ENCODE measurements at regions not wholly inside any gene's neighbourhood (a gene's known extent, or its start where the extent isn't known, plus 50 kb on each side); places are given as distances from the start of the nearest gene placed in this dataset.

- whole genome bisulfite sequencing, 3 donors = 65 to 79% (median 72%) methylated on average over 2 to 3 of the region's 3 CpGs
- intact Hi-C loops (cut with DNase I) = no loop called here
- Histone ChIP-seq H3K27me3 (ENCODE audit: insufficient read depth in 3 of 3, low read length in 2 of 3) (no peaks in the 10 kb centered on the region), H3K36me3 (ENCODE audit: insufficient read depth in 1 of 2, low read depth in 1 of 2) (no peaks in the 10 kb centered on the region), H3K27ac (no peak overlapping the region), H3K4me1 (no peaks in the 10 kb centered on the region), H3K9me3 (no peaks in the 10 kb centered on the region), H3K4me3 (no peak overlapping the region)
- DNase-seq (no peak), ATAC-seq (no peak)
- TF ChIP-seq, protein P1, sequence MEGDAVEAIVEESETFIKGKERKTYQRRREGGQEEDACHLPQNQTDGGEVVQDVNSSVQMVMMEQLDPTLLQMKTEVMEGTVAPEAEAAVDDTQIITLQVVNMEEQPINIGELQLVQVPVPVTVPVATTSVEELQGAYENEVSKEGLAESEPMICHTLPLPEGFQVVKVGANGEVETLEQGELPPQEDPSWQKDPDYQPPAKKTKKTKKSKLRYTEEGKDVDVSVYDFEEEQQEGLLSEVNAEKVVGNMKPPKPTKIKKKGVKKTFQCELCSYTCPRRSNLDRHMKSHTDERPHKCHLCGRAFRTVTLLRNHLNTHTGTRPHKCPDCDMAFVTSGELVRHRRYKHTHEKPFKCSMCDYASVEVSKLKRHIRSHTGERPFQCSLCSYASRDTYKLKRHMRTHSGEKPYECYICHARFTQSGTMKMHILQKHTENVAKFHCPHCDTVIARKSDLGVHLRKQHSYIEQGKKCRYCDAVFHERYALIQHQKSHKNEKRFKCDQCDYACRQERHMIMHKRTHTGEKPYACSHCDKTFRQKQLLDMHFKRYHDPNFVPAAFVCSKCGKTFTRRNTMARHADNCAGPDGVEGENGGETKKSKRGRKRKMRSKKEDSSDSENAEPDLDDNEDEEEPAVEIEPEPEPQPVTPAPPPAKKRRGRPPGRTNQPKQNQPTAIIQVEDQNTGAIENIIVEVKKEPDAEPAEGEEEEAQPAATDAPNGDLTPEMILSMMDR (IDR thresholded peaks at IDR 0.05) = no peak
These were observed 424.1 kb downstream of the PRR32 start for GRCh38 chrX:127243654-127244053.

DNA sequence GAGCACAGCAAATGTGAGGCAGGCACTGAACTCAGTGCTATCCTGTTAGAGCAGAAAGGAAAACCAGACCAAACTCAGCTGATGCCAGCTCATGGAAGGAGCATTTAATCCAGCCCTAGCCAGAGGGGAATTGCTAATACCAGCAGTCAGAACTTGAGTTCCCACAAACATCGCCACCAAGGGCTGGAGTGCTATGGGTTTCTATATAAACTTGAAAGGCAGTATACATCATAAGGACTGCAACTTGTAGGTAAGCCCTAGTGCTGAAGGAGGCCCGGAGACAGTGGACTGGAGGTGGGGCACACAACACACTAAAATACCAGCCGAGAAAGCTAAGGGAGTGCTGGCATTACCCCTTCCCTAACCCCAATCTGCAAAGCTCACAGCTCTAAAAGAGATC, 440.2 kb downstream of the PRR32 start:
- no peak for DNase-seq
- Histone ChIP-seq H3K9me3 (no peaks in the 10 kb centered on the region), H3K4me3 (no peak overlapping the region), H3K4me1 (no peaks in the 10 kb centered on the region), H3K36me3 (ENCODE audit: insufficient read depth in 1 of 2, low read depth in 1 of 2) (no peaks in the 10 kb centered on the region), H3K27ac (no peak overlapping the region), H3K27me3 (ENCODE audit: insufficient read depth in 3 of 3, low read length in 2 of 3) (no peaks in the 10 kb centered on the region)
- no peak for ATAC-seq
- intact Hi-C loops (cut with DNase I) = no loop called here
- 80 to 87% (median 83%) methylated on average over 3 of the region's 3 CpGs for WGBS, 3 donors
- TF ChIP-seq, protein P1 (IDR thresholded peaks at IDR 0.05) = no peak

DNA sequence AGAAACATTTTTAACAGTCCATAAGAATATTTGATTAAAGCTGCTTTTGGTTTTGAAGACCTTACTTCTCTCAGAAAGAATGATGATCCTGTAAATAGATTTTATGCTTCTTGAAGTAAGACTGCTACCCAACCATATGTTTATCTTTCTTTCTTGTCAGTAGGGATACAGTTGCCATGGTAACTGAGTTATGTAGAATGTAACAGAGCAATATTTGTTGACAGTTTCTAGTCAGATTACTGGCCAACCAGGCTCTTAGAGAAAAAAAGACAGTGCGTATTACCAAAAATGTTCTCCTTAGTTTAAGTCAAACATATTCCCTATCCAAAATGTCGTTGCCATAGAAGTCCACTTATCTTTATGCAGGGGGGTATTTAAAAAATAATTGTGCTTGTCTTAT, 456.8 kb downstream of the PRR32 start:
- Histone ChIP-seq H3K27me3 (ENCODE audit: insufficient read depth in 3 of 3, low read length in 2 of 3) (no peaks in the 10 kb centered on the region), H3K36me3 (ENCODE audit: insufficient read depth in 1 of 2, low read depth in 1 of 2) (no peaks in the 10 kb centered on the region), H3K4me3 (no peak overlapping the region), H3K9me3 (no peaks in the 10 kb centered on the region), H3K4me1 (no peaks in the 10 kb centered on the region), H3K27ac (no peak overlapping the region)
- intact Hi-C loops (cut with DNase I) = no loop called here
- ATAC-seq (no peak), DNase-seq (no peak)
- TF ChIP-seq, protein P1 (IDR thresholded peaks at IDR 0.05) = no peak
- WGBS, 3 donors = 57 to 71% (median 63%) methylated on average over 2 of the region's 2 CpGs

GRCh38 chrX:127300511-127300910, 481.0 kb downstream of the PRR32 start:
- TF ChIP-seq, protein P1 (IDR thresholded peaks at IDR 0.05) = no peak
- DNase-seq (no peak), ATAC-seq (no peak)
- Histone ChIP-seq H3K27ac (no peak overlapping the region), H3K36me3 (ENCODE audit: insufficient read depth in 1 of 2, low read depth in 1 of 2) (no peaks in the 10 kb centered on the region), H3K4me1 (no peaks in the 10 kb centered on the region), H3K27me3 (ENCODE audit: insufficient read depth in 3 of 3, low read length in 2 of 3) (no peaks in the 10 kb centered on the region), H3K4me3 (no peak overlapping the region), H3K9me3 (no peaks in the 10 kb centered on the region)
- intact Hi-C loops (cut with DNase I) = no loop called here

- H3K36me3 ChIP-seq (ENCODE audit: insufficient read depth in 1 of 2, low read depth in 1 of 2) = no peaks in the 10 kb centered on the region
- no peak overlapping the region for H3K27ac ChIP-seq
- 86 to 91% (median 89%) methylated on average over 2 of the region's 2 CpGs for WGBS, 3 donors
- ATAC-seq = no peak
- intact Hi-C loops (cut with DNase I) = no loop called here
- no peaks in the 10 kb centered on the region for H3K4me1 ChIP-seq
- DNase-seq = no peak
- no peaks in the 10 kb centered on the region for H3K9me3 ChIP-seq
- H3K4me3 ChIP-seq = no peak overlapping the region
- TF ChIP-seq, protein P1 (IDR thresholded peaks at IDR 0.05) = no peak
- H3K27me3 ChIP-seq (ENCODE audit: insufficient read depth in 3 of 3, low read length in 2 of 3) = no peaks in the 10 kb centered on the region
These were observed 483.3 kb downstream of the PRR32 start for GRCh38 chrX:127302841-127303240.

Measured in psoas muscle (tissue), 7 donors.